ENCODE measurements at regions not wholly inside any gene's neighbourhood (a gene's known extent, or its start where the extent isn't known, plus 50 kb on each side); places are given as distances from the start of the nearest gene placed in this dataset.

GRCh38 chr6:152905551-152906299 lies 77.1 kb downstream of the FBXO5 start:
- DNase-seq (ENCODE audit: low read depth, low spot score), result no peak

- no peak for DNase-seq (ENCODE audit: low read depth, low spot score)
These were observed 73.6 kb downstream of the FBXO5 start for GRCh38 chr6:152909241-152909640.

GRCh38 chr6:152916035-152916434 lies 66.8 kb downstream of the FBXO5 start:
- DNase-seq (ENCODE audit: low read depth, low spot score), result no peak

GRCh38 chr6:152918991-152919390 lies 63.9 kb downstream of the FBXO5 start:
- no peak for DNase-seq (ENCODE audit: low read depth, low spot score)

- DNase-seq (ENCODE audit: low read depth, low spot score), result no peak
These were observed 62.8 kb downstream of the FBXO5 start for GRCh38 chr6:152920016-152920415.

Measured in astrocyte of the hippocampus (primary cell).